Endometrium (tissue), 2 donors: ENCODE measurements at regions not wholly inside any gene's neighbourhood (a gene's known extent, or its start where the extent isn't known, plus 50 kb on each side); places are given as distances from the start of the nearest gene placed in this dataset.

Source experiments
- FAIRE-seq: peaks from 2 replicates; lab custom pipeline; 2012; peaks lifted over from hg19 to GRCh38; lab: Jason Lieb, UNC
- donor health status: control.
- donor health status: control.

- FAIRE-seq: no peak
These were observed 345.6 kb downstream of the MDFIC start for GRCh38 chr7:115267503-115267902.

GRCh38 chr7:115260381-115260780 lies 338.5 kb downstream of the MDFIC start:
- no peak for FAIRE-seq

GRCh38 chr7:115252461-115252860 lies 330.6 kb downstream of the MDFIC start:
- FAIRE-seq: no peak

GRCh38 chr7:115249080-115249479 lies 327.2 kb downstream of the MDFIC start:
- FAIRE-seq: peak; percentile 8

- no peak for FAIRE-seq
These were observed 319.3 kb downstream of the MDFIC start for GRCh38 chr7:115241151-115241550.

GRCh38 chr7:115240242-115240641 lies 318.3 kb downstream of the MDFIC start:
- no peak for FAIRE-seq

GRCh38 chr7:115235075-115235474 lies 313.2 kb downstream of the MDFIC start:
- peak; percentile 65 for FAIRE-seq

- no peak for FAIRE-seq
These were observed 311.9 kb downstream of the MDFIC start for GRCh38 chr7:115233809-115234208.

- FAIRE-seq: no peak
These were observed 310.1 kb downstream of the MDFIC start for GRCh38 chr7:115232041-115232440.

GRCh38 chr7:115230882-115231571 lies 309.1 kb downstream of the MDFIC start:
- peak; percentile 29 for FAIRE-seq

GRCh38 chr7:115229401-115230105 lies 307.7 kb downstream of the MDFIC start:
- no peak for FAIRE-seq

- no peak for FAIRE-seq
These were observed 305.8 kb downstream of the MDFIC start for GRCh38 chr7:115227473-115228235.

- FAIRE-seq: no peak
These were observed 304.5 kb downstream of the MDFIC start for GRCh38 chr7:115226410-115226809.

- no peak for FAIRE-seq
These were observed 303.0 kb downstream of the MDFIC start for GRCh38 chr7:115224922-115225321.

- no peak for FAIRE-seq
These were observed 302.1 kb downstream of the MDFIC start for GRCh38 chr7:115223959-115224358.

- no peak for FAIRE-seq
These were observed 299.6 kb downstream of the MDFIC start for GRCh38 chr7:115221456-115221855.

- no peak for FAIRE-seq
These were observed 296.2 kb downstream of the MDFIC start for GRCh38 chr7:115218076-115218475.

GRCh38 chr7:115217373-115217772 lies 295.5 kb downstream of the MDFIC start:
- peak; percentile 62 for FAIRE-seq

GRCh38 chr7:115216652-115217051 lies 294.8 kb downstream of the MDFIC start:
- no peak for FAIRE-seq

GRCh38 chr7:115211171-115211570 lies 289.3 kb downstream of the MDFIC start:
- FAIRE-seq: no peak

GRCh38 chr7:115210552-115210951 lies 288.7 kb downstream of the MDFIC start:
- peak; percentile 63 for FAIRE-seq

GRCh38 chr7:115208710-115209560 lies 287.0 kb downstream of the MDFIC start:
- FAIRE-seq: no peak
